ENCODE measurements at regions not wholly inside any gene's neighbourhood (a gene's known extent, or its start where the extent isn't known, plus 50 kb on each side); places are given as distances from the start of the nearest gene placed in this dataset.

- Histone ChIP-seq H3K9me3 (ENCODE audit: insufficient read depth, low read depth, low read length) (no peaks in the 10 kb centered on the region), H3K4me1 (ENCODE audit: insufficient read depth, low read length) (no peaks in the 10 kb centered on the region), H3K27me3 (ENCODE audit: insufficient read depth, low read length) (no peaks in the 10 kb centered on the region), H3K9ac (ENCODE audit: low read length) (no peak overlapping the region), H3K4me3 (ENCODE audit: insufficient read depth, low read depth, low read length) (no peak overlapping the region), H2AFZ (ENCODE audit: low read depth, low read length) (no peak overlapping the region), H3K79me2 (ENCODE audit: insufficient read depth, low read length) (no peaks in the 10 kb centered on the region), H3K36me3 (ENCODE audit: insufficient read depth, low read length) (no peaks in the 10 kb centered on the region), H4K20me1 (ENCODE audit: insufficient read depth, low read length) (no peaks in the 10 kb centered on the region), H3K4me2 (ENCODE audit: low read length) (no peak overlapping the region), H3K27ac (ENCODE audit: low read depth, low read length) (no peak overlapping the region)
- DNase-seq (ENCODE audit: low read depth) (no peak), FAIRE-seq (no peak)
- Mint-ChIP-seq H3K36me3 (ENCODE audit: low read depth, unreplicated experiment) (no peaks in the 10 kb centered on the region), H3K27ac (ENCODE audit: unreplicated experiment) (no peak overlapping the region), H3K27me3 (ENCODE audit: low read depth, unreplicated experiment) (peaks cover 1% of the 10 kb centered on the region), H3K4me3 (ENCODE audit: unreplicated experiment) (no peak overlapping the region), H3K4me1 (ENCODE audit: low read depth, unreplicated experiment) (no peaks in the 10 kb centered on the region), H3K9me3 (ENCODE audit: unreplicated experiment) (peaks cover 3% of the 10 kb centered on the region)
- no peak for TF ChIP-seq CTCF (IDR thresholded peaks at IDR 0.05; ENCODE audit: insufficient read depth, low read depth, low read length)
- TF ChIP-seq EZH2 (IDR thresholded peaks at IDR 0.05; ENCODE audit: insufficient read depth, low read length): no peak
These were observed 153.9 kb upstream of the TIAM1 start for GRCh38 chr21:31497914-31498313.

GRCh38 chr21:31493350-31493880 is 149.4 kb upstream of the TIAM1 start:
- H3K4me3 Mint-ChIP-seq (ENCODE audit: unreplicated experiment): no peak overlapping the region
- no peak overlapping the region for H3K9ac ChIP-seq (ENCODE audit: low read length)
- H3K4me1 ChIP-seq (ENCODE audit: insufficient read depth, low read length): no peaks in the 10 kb centered on the region
- DNase-seq (ENCODE audit: low read depth) (no peak), FAIRE-seq (no peak)
- H3K27ac ChIP-seq (ENCODE audit: low read depth, low read length): no peak overlapping the region
- no peak overlapping the region for H2AFZ ChIP-seq (ENCODE audit: low read depth, low read length)
- TF ChIP-seq CTCF (IDR thresholded peaks at IDR 0.05; ENCODE audit: insufficient read depth, low read depth, low read length) (no peak), EZH2 (IDR thresholded peaks at IDR 0.05; ENCODE audit: insufficient read depth, low read length) (no peak)
- no peak overlapping the region for H3K4me3 ChIP-seq (ENCODE audit: insufficient read depth, low read depth, low read length)
- H3K9me3 ChIP-seq (ENCODE audit: insufficient read depth, low read depth, low read length): no peaks in the 10 kb centered on the region
- H3K27me3 Mint-ChIP-seq (ENCODE audit: low read depth, unreplicated experiment): no peaks in the 10 kb centered on the region
- no peaks in the 10 kb centered on the region for H3K36me3 ChIP-seq (ENCODE audit: insufficient read depth, low read length)
- no peaks in the 10 kb centered on the region for H4K20me1 ChIP-seq (ENCODE audit: insufficient read depth, low read length)
- peaks cover under 1% of the 10 kb centered on the region for H3K36me3 Mint-ChIP-seq (ENCODE audit: low read depth, unreplicated experiment)
- H3K9me3 Mint-ChIP-seq (ENCODE audit: unreplicated experiment): peaks cover 3% of the 10 kb centered on the region
- no peaks in the 10 kb centered on the region for H3K79me2 ChIP-seq (ENCODE audit: insufficient read depth, low read length)
- H3K27ac Mint-ChIP-seq (ENCODE audit: unreplicated experiment): no peak overlapping the region
- H3K4me2 ChIP-seq (ENCODE audit: low read length): no peak overlapping the region
- no peaks in the 10 kb centered on the region for H3K27me3 ChIP-seq (ENCODE audit: insufficient read depth, low read length)
- no peaks in the 10 kb centered on the region for H3K4me1 Mint-ChIP-seq (ENCODE audit: low read depth, unreplicated experiment)

DNA sequence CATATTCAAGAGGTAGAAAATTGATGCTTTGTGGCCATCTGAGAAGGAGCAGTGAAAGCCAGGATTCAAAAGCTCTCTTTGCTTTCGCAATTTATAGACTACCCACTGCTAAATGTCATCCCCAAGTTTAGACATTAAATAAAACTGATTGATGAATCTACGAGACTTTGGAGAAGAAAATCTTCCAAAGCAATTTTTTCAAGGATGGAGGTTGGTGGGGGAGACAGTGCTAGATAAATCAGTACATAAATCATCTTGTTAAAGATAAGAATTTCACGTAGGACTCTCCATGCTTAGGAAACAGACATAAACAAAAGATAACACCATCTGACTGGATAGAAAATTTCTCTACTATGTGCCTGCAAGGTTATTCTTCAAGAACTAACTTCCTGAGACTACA is 147.6 kb upstream of the TIAM1 start:
- no peak overlapping the region for H3K4me2 ChIP-seq (ENCODE audit: low read length)
- H3K9me3 ChIP-seq (ENCODE audit: insufficient read depth, low read depth, low read length): no peaks in the 10 kb centered on the region
- Mint-ChIP-seq H3K4me3 (ENCODE audit: unreplicated experiment) (no peak overlapping the region), H3K27me3 (ENCODE audit: low read depth, unreplicated experiment) (no peaks in the 10 kb centered on the region), H3K36me3 (ENCODE audit: low read depth, unreplicated experiment) (peaks cover 1% of the 10 kb centered on the region), H3K27ac (ENCODE audit: unreplicated experiment) (no peak overlapping the region), H3K4me1 (ENCODE audit: low read depth, unreplicated experiment) (no peaks in the 10 kb centered on the region), H3K9me3 (ENCODE audit: unreplicated experiment) (no peaks in the 10 kb centered on the region)
- DNase-seq (ENCODE audit: low read depth): no peak
- FAIRE-seq: no peak
- no peaks in the 10 kb centered on the region for H4K20me1 ChIP-seq (ENCODE audit: insufficient read depth, low read length)
- no peaks in the 10 kb centered on the region for H3K4me1 ChIP-seq (ENCODE audit: insufficient read depth, low read length)
- TF ChIP-seq EZH2 (IDR thresholded peaks at IDR 0.05; ENCODE audit: insufficient read depth, low read length) (no peak), CTCF (IDR thresholded peaks at IDR 0.05; ENCODE audit: insufficient read depth, low read depth, low read length) (no peak)
- no peaks in the 10 kb centered on the region for H3K36me3 ChIP-seq (ENCODE audit: insufficient read depth, low read length)
- H2AFZ ChIP-seq (ENCODE audit: low read depth, low read length): no peak overlapping the region
- H3K27ac ChIP-seq (ENCODE audit: low read depth, low read length): no peak overlapping the region
- H3K79me2 ChIP-seq (ENCODE audit: insufficient read depth, low read length): no peaks in the 10 kb centered on the region
- no peaks in the 10 kb centered on the region for H3K27me3 ChIP-seq (ENCODE audit: insufficient read depth, low read length)
- H3K4me3 ChIP-seq (ENCODE audit: insufficient read depth, low read depth, low read length): no peak overlapping the region
- no peak overlapping the region for H3K9ac ChIP-seq (ENCODE audit: low read length)

All from astrocyte (in vitro differentiated cells and primary cell).